ENCODE measurements at regions not wholly inside any gene's neighbourhood (a gene's known extent, or its start where the extent isn't known, plus 50 kb on each side); places are given as distances from the start of the nearest gene placed in this dataset.

GRCh38 chr17:59469786-59470485 lies 95.5 kb upstream of the DHX40 start (continued):
- TF ChIP-seq, protein P1, sequence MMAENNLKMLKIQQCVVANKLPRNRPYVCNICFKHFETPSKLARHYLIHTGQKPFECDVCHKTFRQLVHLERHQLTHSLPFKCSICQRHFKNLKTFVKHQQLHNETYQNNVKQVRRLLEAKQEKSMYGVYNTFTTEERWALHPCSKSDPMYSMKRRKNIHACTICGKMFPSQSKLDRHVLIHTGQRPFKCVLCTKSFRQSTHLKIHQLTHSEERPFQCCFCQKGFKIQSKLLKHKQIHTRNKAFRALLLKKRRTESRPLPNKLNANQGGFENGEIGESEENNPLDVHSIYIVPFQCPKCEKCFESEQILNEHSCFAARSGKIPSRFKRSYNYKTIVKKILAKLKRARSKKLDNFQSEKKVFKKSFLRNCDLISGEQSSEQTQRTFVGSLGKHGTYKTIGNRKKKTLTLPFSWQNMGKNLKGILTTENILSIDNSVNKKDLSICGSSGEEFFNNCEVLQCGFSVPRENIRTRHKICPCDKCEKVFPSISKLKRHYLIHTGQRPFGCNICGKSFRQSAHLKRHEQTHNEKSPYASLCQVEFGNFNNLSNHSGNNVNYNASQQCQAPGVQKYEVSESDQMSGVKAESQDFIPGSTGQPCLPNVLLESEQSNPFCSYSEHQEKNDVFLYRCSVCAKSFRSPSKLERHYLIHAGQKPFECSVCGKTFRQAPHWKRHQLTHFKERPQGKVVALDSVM (CRISPR knock-in tag; IDR thresholded peaks at IDR 0.05), result peak; percentile 85
- TF ChIP-seq ETV5 (CRISPR knock-in tag; IDR thresholded peaks at IDR 0.05; ENCODE audit: borderline replicate concordance) (peak; percentile 93; the same call in 1 of the 2 replicates), KAT2B (IDR thresholded peaks at IDR 0.05; ENCODE audit: borderline replicate concordance, low read depth, low read length) (no peak), FOXM1 (CRISPR knock-in tag; IDR thresholded peaks at IDR 0.05) (no peak), ELF3 (CRISPR knock-in tag; IDR thresholded peaks at IDR 0.05) (peak; percentile 77), PHF8 (CRISPR knock-in tag; IDR thresholded peaks at IDR 0.05) (peak; percentile 29; the same call in 1 of the 2 replicates), ZKSCAN5 (CRISPR knock-in tag; IDR thresholded peaks at IDR 0.05) (peak; percentile 14; the same call in 1 of the 2 replicates), JUND (CRISPR knock-in tag; IDR thresholded peaks at IDR 0.05) (peak; percentile 91), ZNF589 (CRISPR knock-in tag; conservative IDR thresholded peaks at IDR 0.05) (no peak), ZNF644 (CRISPR knock-in tag; IDR thresholded peaks at IDR 0.05; ENCODE audit: low read depth) (no peak; the same call in none of the 2 replicates), TBX3 (IDR thresholded peaks at IDR 0.05; ENCODE audit: borderline replicate concordance) (peak; percentile 77; the same call in 1 of the 2 replicates), ZNF510 (CRISPR knock-in tag; IDR thresholded peaks at IDR 0.05; ENCODE audit: low read depth) (0 out of 2 replicates have a peak, but pooled peaks have one; percentile 71), FOXA1 (IDR thresholded peaks at IDR 0.05) (no peak), FOXA1 (CRISPR knock-in tag; IDR thresholded peaks at IDR 0.05) (peak; percentile 92), HOXA9 (CRISPR knock-in tag; IDR thresholded peaks at IDR 0.05; ENCODE audit: borderline replicate concordance) (peak; percentile 100)
- TF ChIP-seq, protein P2, sequence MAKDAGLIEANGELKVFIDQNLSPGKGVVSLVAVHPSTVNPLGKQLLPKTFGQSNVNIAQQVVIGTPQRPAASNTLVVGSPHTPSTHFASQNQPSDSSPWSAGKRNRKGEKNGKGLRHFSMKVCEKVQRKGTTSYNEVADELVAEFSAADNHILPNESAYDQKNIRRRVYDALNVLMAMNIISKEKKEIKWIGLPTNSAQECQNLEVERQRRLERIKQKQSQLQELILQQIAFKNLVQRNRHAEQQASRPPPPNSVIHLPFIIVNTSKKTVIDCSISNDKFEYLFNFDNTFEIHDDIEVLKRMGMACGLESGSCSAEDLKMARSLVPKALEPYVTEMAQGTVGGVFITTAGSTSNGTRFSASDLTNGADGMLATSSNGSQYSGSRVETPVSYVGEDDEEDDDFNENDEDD (CRISPR knock-in tag; IDR thresholded peaks at IDR 0.05; ENCODE audit: borderline replicate concordance), result peak; percentile 54; the same call in 1 of the 2 replicates
- TF ChIP-seq, protein P3, sequence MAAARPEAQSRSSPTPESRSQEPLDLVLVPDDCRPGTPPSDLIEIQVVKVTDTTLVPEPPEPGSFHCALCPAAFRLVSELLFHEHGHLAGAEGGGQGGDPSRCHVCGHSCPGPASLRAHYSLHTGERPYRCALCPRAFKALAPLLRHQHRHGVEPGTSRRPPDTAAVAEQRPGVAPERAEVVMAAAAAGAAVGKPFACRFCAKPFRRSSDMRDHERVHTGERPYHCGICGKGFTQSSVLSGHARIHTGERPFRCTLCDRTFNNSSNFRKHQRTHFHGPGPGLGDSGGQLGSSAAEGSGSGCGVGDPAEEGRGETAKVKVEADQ (CRISPR knock-in tag; IDR thresholded peaks at IDR 0.05; ENCODE audit: borderline replicate concordance), result peak; percentile 94
- TF ChIP-seq, protein P4, sequence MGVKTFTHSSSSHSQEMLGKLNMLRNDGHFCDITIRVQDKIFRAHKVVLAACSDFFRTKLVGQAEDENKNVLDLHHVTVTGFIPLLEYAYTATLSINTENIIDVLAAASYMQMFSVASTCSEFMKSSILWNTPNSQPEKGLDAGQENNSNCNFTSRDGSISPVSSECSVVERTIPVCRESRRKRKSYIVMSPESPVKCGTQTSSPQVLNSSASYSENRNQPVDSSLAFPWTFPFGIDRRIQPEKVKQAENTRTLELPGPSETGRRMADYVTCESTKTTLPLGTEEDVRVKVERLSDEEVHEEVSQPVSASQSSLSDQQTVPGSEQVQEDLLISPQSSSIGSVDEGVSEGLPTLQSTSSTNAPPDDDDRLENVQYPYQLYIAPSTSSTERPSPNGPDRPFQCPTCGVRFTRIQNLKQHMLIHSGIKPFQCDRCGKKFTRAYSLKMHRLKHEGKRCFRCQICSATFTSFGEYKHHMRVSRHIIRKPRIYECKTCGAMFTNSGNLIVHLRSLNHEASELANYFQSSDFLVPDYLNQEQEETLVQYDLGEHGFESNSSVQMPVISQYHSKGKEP (CRISPR knock-in tag; IDR thresholded peaks at IDR 0.05), result no peak
- TF ChIP-seq, protein P5, sequence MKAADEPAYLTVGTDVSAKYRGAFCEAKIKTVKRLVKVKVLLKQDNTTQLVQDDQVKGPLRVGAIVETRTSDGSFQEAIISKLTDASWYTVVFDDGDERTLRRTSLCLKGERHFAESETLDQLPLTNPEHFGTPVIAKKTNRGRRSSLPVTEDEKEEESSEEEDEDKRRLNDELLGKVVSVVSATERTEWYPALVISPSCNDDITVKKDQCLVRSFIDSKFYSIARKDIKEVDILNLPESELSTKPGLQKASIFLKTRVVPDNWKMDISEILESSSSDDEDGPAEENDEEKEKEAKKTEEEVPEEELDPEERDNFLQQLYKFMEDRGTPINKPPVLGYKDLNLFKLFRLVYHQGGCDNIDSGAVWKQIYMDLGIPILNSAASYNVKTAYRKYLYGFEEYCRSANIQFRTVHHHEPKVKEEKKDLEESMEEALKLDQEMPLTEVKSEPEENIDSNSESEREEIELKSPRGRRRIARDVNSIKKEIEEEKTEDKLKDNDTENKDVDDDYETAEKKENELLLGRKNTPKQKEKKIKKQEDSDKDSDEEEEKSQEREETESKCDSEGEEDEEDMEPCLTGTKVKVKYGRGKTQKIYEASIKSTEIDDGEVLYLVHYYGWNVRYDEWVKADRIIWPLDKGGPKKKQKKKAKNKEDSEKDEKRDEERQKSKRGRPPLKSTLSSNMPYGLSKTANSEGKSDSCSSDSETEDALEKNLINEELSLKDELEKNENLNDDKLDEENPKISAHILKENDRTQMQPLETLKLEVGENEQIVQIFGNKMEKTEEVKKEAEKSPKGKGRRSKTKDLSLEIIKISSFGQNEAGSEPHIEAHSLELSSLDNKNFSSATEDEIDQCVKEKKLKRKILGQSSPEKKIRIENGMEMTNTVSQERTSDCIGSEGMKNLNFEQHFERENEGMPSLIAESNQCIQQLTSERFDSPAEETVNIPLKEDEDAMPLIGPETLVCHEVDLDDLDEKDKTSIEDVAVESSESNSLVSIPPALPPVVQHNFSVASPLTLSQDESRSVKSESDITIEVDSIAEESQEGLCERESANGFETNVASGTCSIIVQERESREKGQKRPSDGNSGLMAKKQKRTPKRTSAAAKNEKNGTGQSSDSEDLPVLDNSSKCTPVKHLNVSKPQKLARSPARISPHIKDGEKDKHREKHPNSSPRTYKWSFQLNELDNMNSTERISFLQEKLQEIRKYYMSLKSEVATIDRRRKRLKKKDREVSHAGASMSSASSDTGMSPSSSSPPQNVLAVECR (CRISPR knock-in tag; IDR thresholded peaks at IDR 0.05; ENCODE audit: borderline replicate concordance), result peak; percentile 83; the same call in 1 of the 2 replicates
- TF ChIP-seq, protein P6, sequence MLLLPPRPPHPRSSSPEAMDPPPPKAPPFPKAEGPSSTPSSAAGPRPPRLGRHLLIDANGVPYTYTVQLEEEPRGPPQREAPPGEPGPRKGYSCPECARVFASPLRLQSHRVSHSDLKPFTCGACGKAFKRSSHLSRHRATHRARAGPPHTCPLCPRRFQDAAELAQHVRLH (CRISPR knock-in tag; IDR thresholded peaks at IDR 0.05; ENCODE audit: borderline replicate concordance, low read depth), result peak; percentile 87
